H1 (cell line): ENCODE measurements at regions not wholly inside any gene's neighbourhood (a gene's known extent, or its start where the extent isn't known, plus 50 kb on each side); places are given as distances from the start of the nearest gene placed in this dataset.

ENCODE experiments used
- ATF2 ChIP-seq: IDR thresholded peaks from 2 replicates; pipeline ENCODE4 v1.6.1; 2012; ENCODE audit warnings: low read length, inconsistent platforms
- CHD1 ChIP-seq: IDR thresholded peaks from 2 replicates; pipeline ENCODE4 v1.6.1; 2012; ENCODE audit warnings: low read depth, low read length, improper control_type of control experiment
- CHD2 ChIP-seq: IDR thresholded peaks from 2 replicates; pipeline ENCODE4 v1.6.1; 2012; ENCODE audit warnings: low read length, improper control_type of control experiment
- HDAC2 ChIP-seq, 2 experiments: fragments of 300-600 bp in 1 of 2; sonication (generic) in 1 of 2; IDR thresholded peaks; 2 replicates each; pipeline ENCODE4 v1.6.1; 2011 to 2012; ENCODE audit warnings: low read depth in 2 of 2, low read length in 2 of 2, mild to moderate bottlenecking in 2 of 2, moderate library complexity in 2 of 2, borderline replicate concordance in 1 of 2, inconsistent platforms in 1 of 2
- HDAC6 ChIP-seq: IDR thresholded peaks from one replicate; pipeline ENCODE4 v1.7.1; 2012; ENCODE audit warnings: low read depth, mild to moderate bottlenecking, inconsistent platforms, low read length, moderate library complexity
- MAFK ChIP-seq: IDR thresholded peaks from 2 replicates; pipeline ENCODE4 v1.6.1; 2012; ENCODE audit warnings: low read depth, mild to moderate bottlenecking, improper control_type of control experiment, low read length
- POLR2AphosphoS5 ChIP-seq: IDR thresholded peaks from 2 replicates; pipeline ENCODE4 v1.6.1; 2011; ENCODE audit warnings: low read depth, low read length
- RFX5 ChIP-seq: IDR thresholded peaks from 2 replicates; pipeline ENCODE4 v1.6.1; 2011; ENCODE audit warnings: low read depth, low read length, improper control_type of control experiment, borderline replicate concordance
- SRF ChIP-seq: IDR thresholded peaks from 2 replicates; pipeline ENCODE4 v1.6.1; 2011; ENCODE audit warnings: mild to moderate bottlenecking, low read depth, low read length, moderate library complexity
- TAF7 ChIP-seq: optimal IDR thresholded peaks from 2 replicates; pipeline ENCODE3; 2011; ENCODE audit warnings: low read depth, mild to moderate bottlenecking, inconsistent platforms, low read length, moderate library complexity, borderline replicate concordance
- USF2 ChIP-seq: IDR thresholded peaks from 2 replicates; pipeline ENCODE4 v1.6.1; 2011; ENCODE audit warnings: low read length, improper control_type of control experiment

- no peak for TF ChIP-seq USF2
- TF ChIP-seq CHD2: no peak
- no peak for TF ChIP-seq HDAC2 (IDR thresholded peaks at IDR 0.05; ENCODE audit: borderline replicate concordance in 1 of 2, low read depth in 2 of 2, low read length in 2 of 2)
- no peak for TF ChIP-seq SRF
- no peak for TF ChIP-seq TAF7
- TF ChIP-seq POLR2AphosphoS5: no peak
- TF ChIP-seq MAFK: no peak
- TF ChIP-seq CHD1: no peak
- no peak for TF ChIP-seq ATF2
- no peak for TF ChIP-seq HDAC6
- no peak for TF ChIP-seq RFX5
These were observed 148.7 kb upstream of the ATP1B1 start (continued) for GRCh38 chr1:168957818-168958217.
